Esophagus squamous epithelium (tissue), 5 donors: ENCODE measurements at regions not wholly inside any gene's neighbourhood (a gene's known extent, or its start where the extent isn't known, plus 50 kb on each side); places are given as distances from the start of the nearest gene placed in this dataset.
"Not testable (repeated sequence)": the region's sequence is repeated elsewhere in the genome, so short reads cannot be mapped to it uniquely, and the experiment has no call there.

ENCODE experiments used
- DNase-seq: peaks from one replicate; lab custom pipeline; 2025; lab: John Stamatoyannopoulos, UW
- H3K27ac ChIP-seq, 4 donors: fragments of 200-600 bp; sonication (generic); one replicate each; pipeline ENCODE4 v1.5.1; 2016 to 2019; ENCODE audit warnings: mild to moderate bottlenecking in 1 of 4
- H3K27me3 ChIP-seq, 4 donors: fragments of 200-600 bp; sonication (generic); 1 replicate in 3 of 4; 2 replicates in 1 of 4; pipeline versions ENCODE4 v1.5.1 to v1.6.0; 2017 to 2021; ENCODE audit warnings: antibody characterized with exemption in 1 of 4
- H3K36me3 ChIP-seq, 3 donors: fragments of 200-600 bp; sonication (generic); one replicate each; pipeline ENCODE4 v1.5.1; 2016 to 2019
- H3K4me1 ChIP-seq, 3 donors: fragments of 200-600 bp; sonication (generic); one replicate each; pipeline ENCODE4 v1.5.1; 2017 to 2019
- H3K4me3 ChIP-seq, 4 donors: fragments of 200-600 bp; sonication (generic); 1 replicate in 3 of 4; 2 replicates in 1 of 4; pipeline ENCODE4 v1.5.1; 2016 to 2019; ENCODE audit warnings: mild to moderate bottlenecking in 2 of 4, moderate library complexity in 1 of 4
- H3K9me3 ChIP-seq, 3 donors: fragments of 200-600 bp; sonication (generic); one replicate each; pipeline ENCODE4 v1.5.1; 2016 to 2019
- POLR2A ChIP-seq, 4 donors: fragments of 450-650 bp; IDR thresholded peaks; one replicate each; pipeline ENCODE4 v1.6.1; 2017; ENCODE audit warnings: antibody characterized with exemption in 4 of 4, mild to moderate bottlenecking in 4 of 4, moderate library complexity in 3 of 4
- WGBS, 2 donors: methylation state at CpG; one replicate each; pipeline ENCODE4 v1.1.5; 2018; 5-methylcytosine and 5-hydroxymethylcytosine counted together
- intact Hi-C: fragments of 100-400 bp; cut with DNase I; formaldehyde crosslinking; loops from one replicate; pipeline ENCODE4 v1.15.0; 2022
- TF ChIP-seq, protein P1 (sequence below), 6 experiments: fragments of 450-650 bp in 4 of 6; fragments of 200-600 bp in 2 of 6; sonication (generic) in 2 of 6; IDR thresholded peaks; one replicate each; pipeline ENCODE4 v1.5.1; 2016 to 2019; ENCODE audit warnings: antibody characterized with exemption in 6 of 6, mild to moderate bottlenecking in 4 of 6, moderate library complexity in 4 of 6
- donor health status: DM: yes; HTN: yes; CAD: no.

GRCh38 chr6:56819604-56820003 lies 135.3 kb upstream of the BEND6 start:
- TF ChIP-seq, protein P1, sequence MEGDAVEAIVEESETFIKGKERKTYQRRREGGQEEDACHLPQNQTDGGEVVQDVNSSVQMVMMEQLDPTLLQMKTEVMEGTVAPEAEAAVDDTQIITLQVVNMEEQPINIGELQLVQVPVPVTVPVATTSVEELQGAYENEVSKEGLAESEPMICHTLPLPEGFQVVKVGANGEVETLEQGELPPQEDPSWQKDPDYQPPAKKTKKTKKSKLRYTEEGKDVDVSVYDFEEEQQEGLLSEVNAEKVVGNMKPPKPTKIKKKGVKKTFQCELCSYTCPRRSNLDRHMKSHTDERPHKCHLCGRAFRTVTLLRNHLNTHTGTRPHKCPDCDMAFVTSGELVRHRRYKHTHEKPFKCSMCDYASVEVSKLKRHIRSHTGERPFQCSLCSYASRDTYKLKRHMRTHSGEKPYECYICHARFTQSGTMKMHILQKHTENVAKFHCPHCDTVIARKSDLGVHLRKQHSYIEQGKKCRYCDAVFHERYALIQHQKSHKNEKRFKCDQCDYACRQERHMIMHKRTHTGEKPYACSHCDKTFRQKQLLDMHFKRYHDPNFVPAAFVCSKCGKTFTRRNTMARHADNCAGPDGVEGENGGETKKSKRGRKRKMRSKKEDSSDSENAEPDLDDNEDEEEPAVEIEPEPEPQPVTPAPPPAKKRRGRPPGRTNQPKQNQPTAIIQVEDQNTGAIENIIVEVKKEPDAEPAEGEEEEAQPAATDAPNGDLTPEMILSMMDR (IDR thresholded peaks at IDR 0.05): no peak
- TF ChIP-seq POLR2A (IDR thresholded peaks at IDR 0.05): no peak
- Histone ChIP-seq H3K27me3 (no peaks in the 10 kb centered on the region), H3K27ac (no peak overlapping the region), H3K4me1 (no peaks in the 10 kb centered on the region), H3K9me3 (no peaks in the 10 kb centered on the region), H3K36me3 (no peaks in the 10 kb centered on the region), H3K4me3 (no peak overlapping the region)
- WGBS, 2 donors: 52 to 91% methylated on average over 1 of the region's 1 CpG
- no peak for DNase-seq
- intact Hi-C loops: no loop called here

DNA sequence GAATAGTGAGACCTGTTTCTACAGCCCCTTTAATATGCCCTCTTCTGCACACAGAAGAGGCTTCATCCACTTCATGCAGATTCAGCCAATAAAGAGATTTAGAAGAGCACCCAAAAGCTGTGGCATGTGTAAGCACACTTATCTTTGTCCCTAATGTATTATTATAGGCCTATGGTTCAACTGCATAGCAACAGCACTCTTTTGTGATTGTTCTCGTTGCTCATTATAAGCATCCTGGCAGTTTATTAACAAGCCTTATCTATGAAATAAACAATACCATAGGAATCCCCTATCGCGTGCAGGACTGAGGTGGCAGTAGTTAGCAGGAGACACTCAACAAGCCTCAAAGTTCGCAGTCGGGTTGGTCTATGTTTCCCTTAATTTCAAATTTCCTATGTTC lies 138.5 kb upstream of the BEND6 start:
- intact Hi-C loops: no loop called here
- Histone ChIP-seq H3K4me1 (no peaks in the 10 kb centered on the region), H3K4me3 (no peak overlapping the region), H3K9me3 (no peaks in the 10 kb centered on the region), H3K27ac (no peak overlapping the region), H3K27me3 (no peaks in the 10 kb centered on the region), H3K36me3 (no peaks in the 10 kb centered on the region)
- TF ChIP-seq, protein P1 (IDR thresholded peaks at IDR 0.05): no peak
- TF ChIP-seq POLR2A (IDR thresholded peaks at IDR 0.05): no peak
- DNase-seq: no peak
- WGBS, 2 donors: 72 to 80% methylated on average over 5 of the region's 5 CpGs

- TF ChIP-seq, protein P1 (IDR thresholded peaks at IDR 0.05): no peak
- TF ChIP-seq POLR2A (IDR thresholded peaks at IDR 0.05): no peak
- Histone ChIP-seq H3K27me3 (no peaks in the 10 kb centered on the region), H3K9me3 (no peaks in the 10 kb centered on the region), H3K27ac (no peak overlapping the region), H3K4me1 (no peaks in the 10 kb centered on the region), H3K36me3 (no peaks in the 10 kb centered on the region), H3K4me3 (no peak overlapping the region)
- intact Hi-C loops: no loop called here
- no peak for DNase-seq
Observed at GRCh38 chr6:56815436-56815835, 139.5 kb upstream of the BEND6 start.

DNA sequence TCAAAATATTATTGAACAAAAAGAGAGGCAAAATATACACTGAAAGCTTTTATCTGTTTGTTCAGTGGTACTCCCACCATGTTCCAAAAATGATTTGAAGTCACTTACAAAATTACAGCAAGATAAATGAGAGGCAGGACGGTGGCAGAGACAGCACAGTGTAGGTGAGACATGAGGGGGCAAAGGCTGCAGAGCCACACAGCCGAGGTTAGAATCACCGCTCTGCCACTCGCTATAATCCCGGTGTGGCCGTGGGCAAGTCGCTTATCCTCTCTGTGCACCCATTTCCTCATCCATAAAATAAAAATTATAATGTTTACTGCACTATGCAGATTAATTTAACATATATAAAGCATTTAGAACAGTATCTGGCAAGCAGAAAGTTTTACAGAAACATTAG lies 140.1 kb upstream of the BEND6 start:
- intact Hi-C loops: no loop called here
- TF ChIP-seq POLR2A (IDR thresholded peaks at IDR 0.05): no peak
- TF ChIP-seq, protein P1 (IDR thresholded peaks at IDR 0.05): no peak
- WGBS, 2 donors: 81 to 82% methylated on average over 7 of the region's 7 CpGs

GRCh38 chr6:56814308-56814707 lies 140.6 kb upstream of the BEND6 start:
- no peaks in the 10 kb centered on the region for H3K4me1 ChIP-seq
- no peaks in the 10 kb centered on the region for H3K27me3 ChIP-seq
- 48 to 51% methylated on average over 3 of the region's 3 CpGs for WGBS, 2 donors
- no peak overlapping the region for H3K27ac ChIP-seq
- H3K36me3 ChIP-seq: no peaks in the 10 kb centered on the region
- no peak for DNase-seq
- no peaks in the 10 kb centered on the region for H3K9me3 ChIP-seq
- no peak for TF ChIP-seq POLR2A (IDR thresholded peaks at IDR 0.05)
- TF ChIP-seq, protein P1 (IDR thresholded peaks at IDR 0.05): no peak
- no peak overlapping the region for H3K4me3 ChIP-seq
- intact Hi-C loops: no loop called here

More for the DNA sequence above, 140.1 kb upstream of the BEND6 start:
- Histone ChIP-seq H3K27ac (no peak overlapping the region), H3K27me3 (no peaks in the 10 kb centered on the region), H3K9me3 (no peaks in the 10 kb centered on the region), H3K4me1 (no peaks in the 10 kb centered on the region), H3K36me3 (no peaks in the 10 kb centered on the region), H3K4me3 (no peak overlapping the region)
- no peak for DNase-seq

DNA sequence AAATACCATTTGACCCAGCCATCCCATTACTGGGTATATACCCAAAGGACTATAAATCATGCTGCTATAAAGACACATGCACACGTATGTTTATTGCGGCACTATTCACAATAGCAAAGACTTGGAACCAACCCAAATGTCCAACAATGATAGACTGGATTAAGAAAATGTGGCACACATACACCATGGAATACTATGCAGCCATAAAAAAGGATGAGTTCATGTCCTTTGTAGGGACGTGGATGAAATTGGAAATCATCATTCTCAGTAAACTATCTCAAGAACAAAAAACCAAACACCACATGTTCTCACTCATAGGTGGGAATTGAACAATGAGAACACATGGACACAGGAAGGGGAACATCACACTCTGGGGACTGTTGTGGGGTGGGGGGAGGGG lies 142.1 kb upstream of the BEND6 start:
- H3K4me1 ChIP-seq, DNase-seq, intact Hi-C loops, H3K27ac ChIP-seq, H3K9me3 ChIP-seq, H3K27me3 ChIP-seq, H3K36me3 ChIP-seq, H3K4me3 ChIP-seq: not testable (repeated sequence)
- 73 to 100% methylated on average over 1 of the region's 3 CpGs for WGBS, 2 donors
